ENCODE measurements at regions not wholly inside any gene's neighbourhood (a gene's known extent, or its start where the extent isn't known, plus 50 kb on each side); places are given as distances from the start of the nearest gene placed in this dataset.
"Not testable (repeated sequence)": the region's sequence is repeated elsewhere in the genome, so short reads cannot be mapped to it uniquely, and the experiment has no call there.

DNA sequence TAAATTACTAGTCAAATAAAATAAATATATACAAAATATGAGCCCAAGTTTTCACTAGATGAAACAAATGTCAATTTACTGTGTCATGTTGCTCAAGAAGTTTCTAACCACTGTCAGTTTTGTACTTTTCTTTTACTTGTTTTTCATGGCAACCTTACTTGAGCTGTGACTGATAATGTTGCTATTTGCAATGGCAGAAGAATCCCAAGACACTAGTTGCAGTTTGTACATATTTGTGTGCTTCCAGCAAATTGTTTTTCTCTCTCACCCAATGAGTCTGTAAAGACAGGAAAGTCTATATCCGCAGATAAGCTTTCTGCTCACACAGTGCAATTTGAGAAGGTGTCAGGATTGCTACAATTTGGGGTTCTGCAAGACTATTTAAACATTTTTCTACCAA lies 338.6 kb upstream of the PCSK5 start:
- no peak for DNase-seq

DNA sequence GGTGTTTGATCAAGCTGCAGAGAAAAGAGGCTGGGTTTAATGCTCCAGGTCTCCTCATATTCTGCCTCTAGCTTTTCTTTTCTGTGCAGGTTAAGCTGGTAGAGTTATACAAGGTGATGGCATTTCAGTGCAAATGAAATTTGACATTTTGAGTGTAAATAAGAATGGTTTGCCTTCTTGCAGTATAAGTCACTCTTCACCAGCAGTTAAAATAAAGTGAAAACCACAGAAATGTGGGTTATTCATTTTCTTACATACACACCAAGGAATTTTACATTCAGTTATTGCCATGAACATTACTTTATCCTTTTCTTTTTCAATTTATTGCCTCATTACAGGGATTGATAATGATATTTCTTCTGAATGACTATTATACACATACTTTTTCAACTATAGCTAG lies 337.5 kb upstream of the PCSK5 start:
- no peak for DNase-seq

DNA sequence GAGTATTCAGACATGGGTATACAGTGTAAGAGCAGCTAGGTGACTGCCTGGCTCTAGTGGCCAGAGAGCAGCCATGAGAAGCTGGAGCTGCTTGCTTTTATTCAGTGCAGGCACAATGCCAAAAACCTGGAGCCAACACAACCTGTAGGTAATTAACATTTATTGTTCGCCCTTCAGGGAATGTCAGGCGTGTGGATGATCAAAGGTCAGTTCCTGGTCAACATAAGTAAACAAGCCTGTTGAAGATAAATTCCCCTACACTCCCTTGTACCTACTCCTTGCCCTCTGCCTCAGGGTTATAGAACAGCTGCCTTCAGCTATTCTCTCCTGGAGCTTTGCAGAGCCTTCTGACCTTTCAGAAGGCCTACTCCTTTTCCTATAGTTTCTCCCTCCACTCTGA lies 323.7 kb upstream of the PCSK5 start:
- DNase-seq, result not testable (repeated sequence)

DNA sequence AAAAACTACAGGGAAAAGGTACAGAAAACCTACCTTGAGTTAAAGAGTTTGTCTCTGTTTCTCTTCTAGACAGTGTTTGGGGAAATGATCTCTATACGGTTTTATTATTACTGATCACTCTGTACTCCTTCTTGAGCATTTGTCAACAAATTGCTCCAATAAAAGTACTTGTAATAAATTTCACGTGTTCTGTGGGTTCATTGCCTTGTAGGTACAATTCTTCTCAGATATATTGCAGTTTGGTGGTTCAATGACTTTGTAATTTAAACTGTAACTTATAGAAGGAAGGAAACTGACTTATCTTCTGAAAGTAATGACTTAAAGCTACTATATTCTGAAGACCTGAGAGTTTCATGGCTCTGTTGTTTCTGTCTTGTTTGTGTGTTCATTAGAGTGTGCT lies 319.9 kb upstream of the PCSK5 start:
- DNase-seq, result no peak

DNA sequence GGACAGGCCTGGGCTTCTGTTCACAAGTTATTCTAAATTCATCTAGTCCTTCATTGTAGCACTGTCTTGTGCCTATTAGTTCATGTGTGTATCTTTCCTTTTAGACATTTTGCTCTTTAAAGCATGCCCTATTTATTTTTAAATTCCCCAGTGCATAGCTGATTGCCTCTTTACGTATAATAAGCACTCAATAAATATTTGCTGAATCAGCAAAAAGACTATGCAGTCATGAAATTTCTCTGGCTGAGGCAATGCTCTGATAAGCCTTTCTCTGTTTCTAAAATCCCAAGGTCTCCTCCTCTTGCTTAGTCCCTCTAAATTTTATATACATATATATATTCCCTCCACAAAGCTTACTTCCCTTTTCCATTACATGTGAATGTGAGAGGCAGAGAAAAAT lies 315.9 kb upstream of the PCSK5 start:
- DNase-seq, result no peak

DNA sequence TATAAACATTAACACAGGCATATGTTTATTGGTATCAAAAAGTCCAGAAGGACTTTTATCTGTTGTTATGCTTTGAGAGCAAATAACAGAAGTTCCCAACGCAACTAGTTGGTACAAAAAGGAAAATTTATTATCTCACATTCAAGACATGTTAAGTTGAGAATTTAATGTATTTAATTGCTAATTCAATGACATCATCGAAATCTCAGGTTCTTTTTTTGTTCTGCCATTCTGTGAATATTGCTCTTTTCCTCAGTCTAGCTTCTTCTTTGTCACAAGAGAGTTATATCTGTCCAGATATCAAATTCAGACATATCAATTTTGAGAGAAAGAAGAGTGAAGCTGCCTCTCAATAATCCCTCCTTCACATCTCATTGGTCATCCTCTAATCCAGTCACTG lies 307.6 kb upstream of the PCSK5 start:
- no peak for DNase-seq

DNA sequence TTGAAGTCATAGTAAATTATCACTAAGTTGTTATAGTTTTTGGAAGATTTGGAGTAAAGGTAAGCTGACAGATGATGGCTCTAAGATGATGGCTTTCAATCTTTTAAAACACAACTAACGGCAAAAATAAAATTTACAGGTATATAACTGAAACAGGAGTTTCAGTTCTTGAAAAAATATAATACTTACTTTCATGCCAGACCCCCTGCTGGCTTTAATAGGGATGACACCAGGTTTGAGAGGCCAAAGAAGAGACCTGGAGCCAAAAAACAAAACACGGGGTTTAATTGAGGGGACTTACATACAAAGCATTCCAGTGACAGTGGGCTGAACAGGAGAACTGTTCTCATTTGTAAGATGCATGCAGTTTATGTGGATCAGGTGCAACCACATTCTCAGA lies 301.7 kb upstream of the PCSK5 start:
- DNase-seq, result no peak

DNA sequence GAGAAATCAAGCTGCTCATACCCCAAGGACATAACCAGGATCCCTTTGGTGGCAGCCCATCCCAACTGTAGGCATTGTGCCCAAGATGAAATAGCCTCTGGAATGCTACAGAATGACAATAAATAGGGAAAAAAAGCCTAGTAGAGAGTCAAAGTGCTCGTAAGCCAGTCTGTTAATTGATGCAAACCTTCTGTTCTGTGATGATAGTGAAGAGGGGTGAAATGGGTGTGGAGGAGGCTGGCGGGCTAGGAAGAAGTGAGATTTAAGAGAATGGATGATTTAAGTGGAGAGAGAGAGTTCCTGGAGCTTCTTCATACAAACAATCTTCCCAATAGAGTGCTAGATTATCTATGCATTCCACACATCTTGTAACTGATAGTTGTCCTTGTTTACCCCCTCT lies 301.0 kb upstream of the PCSK5 start:
- no peak for DNase-seq

DNA sequence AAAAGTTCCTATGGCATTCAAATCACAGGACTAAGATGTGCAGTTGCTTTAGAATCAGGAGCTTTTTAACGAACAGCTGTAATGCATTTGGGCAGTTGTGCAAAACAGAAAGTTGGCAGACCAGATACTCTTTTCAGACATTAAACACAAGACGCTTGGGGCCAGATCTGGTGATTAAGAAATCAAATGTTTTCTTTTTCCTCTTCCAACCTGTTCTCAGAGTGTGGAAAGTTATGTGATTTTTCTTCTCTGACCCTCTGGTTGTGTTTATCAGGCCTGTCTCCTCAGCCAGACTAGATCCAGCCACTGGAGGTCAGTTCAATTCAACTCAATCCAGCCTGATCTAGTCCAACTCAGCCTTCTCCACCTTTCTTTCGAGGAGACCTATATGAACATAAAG lies 298.5 kb upstream of the PCSK5 start:
- DNase-seq, result no peak

DNA sequence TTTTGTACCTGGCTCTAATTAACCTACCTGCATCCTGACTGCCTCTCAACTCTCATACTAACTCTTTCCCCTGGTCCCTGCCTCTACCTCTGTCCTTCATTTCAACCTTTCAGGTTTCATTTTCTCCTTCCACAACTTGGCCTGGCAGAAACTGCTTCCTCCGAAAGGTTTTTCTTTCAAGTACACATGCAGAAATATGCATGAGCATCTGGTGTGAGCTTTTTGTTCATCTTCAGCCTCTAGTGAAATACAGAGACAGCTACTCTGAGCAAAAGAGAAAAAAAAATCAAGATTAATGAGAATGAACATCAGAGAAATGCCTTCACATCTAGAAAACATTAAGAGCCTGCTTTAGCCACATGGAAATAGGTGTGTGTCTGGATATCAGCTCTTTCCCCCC lies 297.9 kb upstream of the PCSK5 start:
- no peak for DNase-seq

DNA sequence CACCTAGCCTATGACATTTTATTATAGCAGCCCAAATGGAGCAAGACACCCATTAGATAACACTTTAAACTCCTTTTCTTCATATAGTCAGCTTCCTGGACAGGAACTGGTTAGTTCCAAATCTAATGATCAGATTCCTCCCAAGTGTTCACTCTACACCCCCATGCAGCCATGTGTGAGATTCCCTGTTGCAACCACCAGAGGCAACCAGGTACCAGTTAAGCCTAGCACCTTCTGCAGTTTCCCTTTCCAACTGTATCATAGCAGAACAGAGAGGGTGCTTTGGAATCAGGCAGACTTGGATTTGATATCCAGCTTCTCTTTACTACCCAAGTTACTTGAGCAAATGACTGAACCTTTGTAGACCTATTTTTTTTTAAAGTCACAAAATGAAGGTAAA lies 296.6 kb upstream of the PCSK5 start:
- no peak for DNase-seq

DNA sequence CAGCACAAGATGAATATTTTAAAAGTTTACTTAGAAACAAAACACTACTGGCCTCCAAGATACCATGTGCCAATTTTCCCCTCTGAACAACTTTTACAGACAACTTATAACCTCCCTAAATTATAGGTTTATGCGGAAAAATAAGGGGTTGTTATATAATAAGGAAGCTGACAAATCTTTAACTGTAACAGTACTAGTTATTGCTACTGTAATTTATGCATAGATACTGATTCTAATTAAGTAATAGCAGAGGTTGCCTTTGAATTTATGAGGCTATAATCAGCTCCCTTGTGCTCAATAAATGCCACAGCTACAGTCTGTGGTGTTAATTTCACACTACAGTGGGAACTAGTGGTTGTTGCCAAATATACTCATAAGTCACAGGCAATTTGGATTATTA lies 291.3 kb upstream of the PCSK5 start:
- no peak for DNase-seq

DNA sequence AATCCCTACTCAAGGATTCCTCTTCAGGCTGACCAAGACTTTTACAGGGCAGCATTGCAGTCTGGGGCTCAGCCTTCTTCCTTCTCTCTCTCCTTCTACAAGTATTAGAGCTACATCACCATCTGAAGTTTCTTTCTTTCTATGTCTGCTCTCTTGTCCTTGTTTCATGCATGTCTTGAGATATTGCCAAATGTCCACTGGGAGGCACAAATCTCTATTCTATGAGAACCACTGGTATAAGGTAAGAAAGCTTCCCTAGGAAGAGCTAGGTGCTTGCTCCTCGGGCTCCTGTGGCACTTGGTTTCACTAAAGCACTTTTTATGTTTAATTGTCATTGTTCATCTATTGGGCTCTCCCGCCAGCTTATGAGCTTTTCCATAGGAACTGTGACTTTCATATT lies 289.2 kb upstream of the PCSK5 start:
- no peak for DNase-seq

DNA sequence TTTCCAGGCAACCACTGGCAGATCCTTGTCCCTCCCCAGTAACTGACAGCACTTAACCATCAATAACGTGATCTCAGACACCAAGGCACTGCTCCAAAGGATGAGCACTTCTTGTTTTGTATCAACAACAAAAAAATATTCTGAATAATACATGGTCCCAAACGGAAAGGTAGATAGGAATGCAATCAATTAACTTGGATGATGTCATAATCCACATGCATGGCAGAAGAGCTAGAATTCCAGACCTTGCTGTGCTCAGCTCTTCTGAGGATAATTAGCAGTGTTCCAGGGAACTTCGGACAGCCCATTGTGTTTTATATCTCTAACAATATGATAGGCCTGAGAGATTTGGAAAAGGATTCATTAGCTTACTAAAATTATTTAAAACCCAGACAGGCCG lies 288.4 kb upstream of the PCSK5 start:
- DNase-seq, result no peak

DNA sequence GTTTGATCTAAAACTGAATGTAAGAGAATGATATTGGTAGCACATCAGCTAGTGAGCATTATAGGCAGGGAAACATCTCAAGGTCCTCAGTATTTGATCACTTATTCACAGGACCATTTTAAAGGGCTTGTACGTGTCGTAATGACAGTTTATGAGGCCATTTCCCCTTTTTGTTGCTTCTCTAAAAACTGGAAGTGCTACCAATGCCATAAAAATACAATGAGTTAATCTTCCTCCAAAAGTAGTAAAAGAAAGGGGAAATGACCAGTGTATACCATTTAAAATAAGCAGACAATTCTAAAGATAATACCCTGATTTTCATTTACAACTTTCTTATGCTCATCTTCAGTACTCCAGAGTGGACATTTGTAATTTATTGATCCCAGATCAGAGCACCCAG lies 285.8 kb upstream of the PCSK5 start:
- no peak for DNase-seq

DNA sequence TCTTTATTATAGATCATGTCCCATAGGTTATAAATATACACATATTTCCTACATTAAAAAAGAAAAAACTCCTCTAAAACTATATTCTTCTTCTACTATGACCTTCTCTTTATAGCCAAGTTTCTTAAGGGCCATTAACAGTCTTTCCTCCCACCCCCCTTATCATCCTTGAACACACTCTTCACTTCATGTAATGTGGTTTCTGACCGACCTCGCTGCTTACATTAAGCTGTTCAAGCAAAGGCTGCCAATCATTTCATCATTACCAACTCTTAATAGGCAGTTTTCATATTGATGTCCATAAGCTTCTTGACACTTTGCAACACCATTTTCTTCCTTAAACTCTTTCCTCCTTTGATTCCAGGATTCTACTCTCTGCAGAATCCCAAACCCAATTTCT lies 283.0 kb upstream of the PCSK5 start:
- no peak for DNase-seq

DNA sequence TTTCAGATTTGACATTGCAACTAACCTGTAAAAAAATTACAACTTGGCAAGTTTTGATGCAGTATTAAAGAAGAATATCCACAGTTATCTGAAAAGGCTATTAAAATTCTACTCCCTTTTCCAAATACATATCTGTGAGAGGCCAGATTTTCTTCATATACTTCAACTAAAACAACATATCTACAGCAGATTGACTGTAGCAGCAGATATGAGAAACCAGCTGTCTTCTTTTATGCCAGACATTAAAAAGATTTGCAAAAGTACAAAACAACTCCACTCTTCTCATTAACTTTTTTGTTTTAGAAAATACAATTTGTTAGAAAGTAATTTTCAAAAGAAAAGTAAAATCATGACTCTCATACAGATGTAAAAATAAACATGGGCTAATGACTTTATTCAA lies 281.1 kb upstream of the PCSK5 start:
- DNase-seq, result no peak

DNA sequence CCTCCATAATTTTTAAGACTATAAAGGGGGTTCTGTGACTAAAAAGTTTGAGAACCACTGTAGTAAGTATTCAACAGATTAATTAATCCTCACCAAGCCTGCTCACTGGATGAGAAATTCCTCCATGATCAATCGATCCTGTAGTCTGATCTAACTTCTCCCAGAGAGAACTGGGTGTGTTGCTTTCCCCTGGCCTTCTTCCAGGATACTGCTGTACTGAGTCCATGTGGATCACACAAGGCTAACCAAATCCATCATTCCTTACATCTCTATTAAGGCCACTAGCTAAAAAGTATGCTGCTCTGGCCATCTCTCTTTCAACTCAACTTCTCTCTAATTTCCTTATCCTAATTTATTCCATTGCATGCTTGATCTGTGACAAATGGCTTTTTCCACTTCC lies 280.2 kb upstream of the PCSK5 start:
- no peak for DNase-seq

DNA sequence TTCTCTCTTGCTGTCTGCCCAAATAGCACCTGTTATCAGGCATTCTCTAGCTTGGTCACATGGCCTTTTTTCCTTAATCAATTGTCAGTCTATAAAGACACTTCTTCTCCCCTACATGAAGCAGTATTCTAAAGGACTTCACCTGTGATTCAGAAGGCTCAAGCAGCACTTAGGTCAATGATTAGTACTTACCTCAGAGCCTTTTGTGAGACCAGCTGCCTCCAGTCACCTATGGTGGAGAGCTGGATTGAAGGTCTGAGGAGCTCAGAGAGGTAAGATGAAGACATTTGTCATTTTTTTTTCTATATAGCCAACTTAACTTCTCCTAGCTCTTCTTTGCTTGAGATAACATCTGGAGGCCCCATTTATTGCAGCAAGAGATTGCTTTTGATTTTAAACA lies 278.3 kb upstream of the PCSK5 start:
- DNase-seq, result no peak

DNA sequence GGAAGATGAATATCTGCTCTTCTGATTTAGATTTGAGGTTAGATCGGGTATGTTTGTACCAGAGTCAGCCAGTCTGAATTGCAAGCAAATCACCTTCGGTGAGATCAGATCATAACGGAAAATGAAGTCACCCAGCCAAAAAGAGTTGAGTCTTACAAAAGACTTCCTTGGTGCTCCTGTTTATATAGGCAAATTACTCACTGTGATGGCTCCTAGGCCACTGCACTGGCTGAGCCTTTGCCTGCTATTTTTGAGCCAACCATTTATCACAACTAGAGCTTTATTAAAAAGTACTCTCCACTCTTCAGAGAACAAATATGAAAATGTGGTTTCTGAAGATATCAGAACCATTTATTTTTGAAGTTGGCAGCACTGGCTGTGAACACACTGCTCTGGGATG lies 277.7 kb upstream of the PCSK5 start:
- no peak for DNase-seq

DNA sequence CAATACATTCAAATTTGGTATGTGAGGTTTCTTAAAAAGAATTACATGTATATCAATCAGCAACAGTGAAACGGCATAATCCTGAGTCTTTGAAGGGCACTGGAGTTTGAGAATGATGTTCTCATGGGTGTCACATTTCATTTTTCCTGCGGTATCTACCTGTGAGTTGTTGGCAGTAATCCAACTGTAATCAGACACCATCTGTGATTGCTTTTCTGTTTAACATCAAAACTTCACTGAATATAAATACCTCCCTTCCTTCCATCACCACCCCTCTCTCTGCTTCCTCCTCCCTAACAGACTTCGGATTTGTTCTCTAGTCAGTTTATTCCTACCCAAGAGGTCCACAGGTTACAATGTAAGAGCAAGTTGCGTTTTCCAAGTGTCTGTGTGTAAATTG lies 275.2 kb upstream of the PCSK5 start:
- no peak for DNase-seq

DNA sequence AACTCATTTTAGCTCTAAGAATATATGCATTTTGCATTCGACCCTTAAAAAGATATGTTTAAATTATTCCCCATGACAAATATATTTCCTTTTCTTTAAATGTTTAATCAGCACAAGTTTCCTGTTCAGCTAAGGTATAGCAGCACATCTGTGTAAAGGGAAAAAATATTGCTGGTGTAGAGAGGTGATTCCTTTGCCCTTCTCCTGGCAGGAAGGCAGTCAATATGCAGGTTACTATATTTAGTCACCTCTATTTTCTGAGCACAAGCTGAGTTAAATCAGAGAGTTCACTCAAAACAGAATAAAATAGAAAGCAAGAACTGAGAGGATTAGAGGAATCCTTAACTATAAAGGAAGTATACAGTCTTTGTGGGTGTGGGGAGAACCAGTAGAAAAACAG lies 274.4 kb upstream of the PCSK5 start:
- DNase-seq, result no peak

DNA sequence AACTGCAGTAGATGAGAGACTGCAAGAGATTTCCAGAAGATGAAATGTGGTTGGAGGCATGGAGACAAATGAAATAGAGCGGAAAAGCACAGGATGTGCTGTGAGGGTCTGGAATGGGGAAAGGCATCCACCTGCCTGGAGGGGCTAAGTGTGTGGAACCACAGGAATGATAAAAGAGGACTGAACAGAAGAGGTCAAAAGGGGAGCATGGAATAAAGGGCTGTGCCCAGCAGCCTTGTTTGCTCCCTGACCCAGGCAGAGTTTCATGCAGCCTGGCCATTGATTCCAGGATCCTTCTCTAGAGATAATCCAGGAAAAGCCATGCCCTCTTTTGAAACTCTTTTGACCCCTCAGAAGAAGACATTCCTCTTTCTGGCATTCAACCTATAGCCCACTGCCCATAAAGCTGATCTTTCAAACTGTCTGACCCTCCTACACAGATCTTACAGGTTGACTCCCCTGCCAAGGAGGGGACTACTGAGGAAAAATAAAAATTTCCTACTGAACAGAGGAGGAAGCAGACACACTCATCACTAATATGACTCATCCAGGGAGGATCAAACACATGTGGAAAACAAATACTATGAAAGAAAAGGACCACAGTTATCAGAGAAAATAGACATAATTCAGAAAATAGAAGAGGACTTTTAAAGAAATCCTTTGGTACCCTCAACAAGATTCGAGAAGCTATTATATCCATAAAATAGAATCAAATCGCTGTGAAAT lies 273.5 kb upstream of the PCSK5 start:
- no peak for DNase-seq

DNA sequence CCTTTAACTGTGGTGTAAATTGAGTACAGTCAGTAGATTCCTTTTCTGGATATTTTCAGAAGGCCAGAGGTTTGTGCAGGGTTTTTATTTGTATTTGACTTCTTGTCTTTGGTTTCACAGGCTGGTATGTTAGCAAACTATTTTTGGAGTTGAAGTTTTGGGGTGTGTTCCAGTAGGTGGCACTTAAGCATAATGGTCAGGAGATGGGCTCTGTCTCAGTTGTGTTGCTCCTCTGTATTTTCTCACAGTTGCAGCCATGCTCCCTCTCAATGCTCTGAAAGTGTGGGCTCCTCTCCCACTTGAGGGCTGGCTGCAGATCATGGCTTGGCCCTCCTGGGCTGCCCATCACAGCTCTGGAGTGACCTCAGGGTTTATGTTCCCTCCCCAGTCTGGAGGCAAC lies 267.0 kb upstream of the PCSK5 start:
- no peak for DNase-seq

DNA sequence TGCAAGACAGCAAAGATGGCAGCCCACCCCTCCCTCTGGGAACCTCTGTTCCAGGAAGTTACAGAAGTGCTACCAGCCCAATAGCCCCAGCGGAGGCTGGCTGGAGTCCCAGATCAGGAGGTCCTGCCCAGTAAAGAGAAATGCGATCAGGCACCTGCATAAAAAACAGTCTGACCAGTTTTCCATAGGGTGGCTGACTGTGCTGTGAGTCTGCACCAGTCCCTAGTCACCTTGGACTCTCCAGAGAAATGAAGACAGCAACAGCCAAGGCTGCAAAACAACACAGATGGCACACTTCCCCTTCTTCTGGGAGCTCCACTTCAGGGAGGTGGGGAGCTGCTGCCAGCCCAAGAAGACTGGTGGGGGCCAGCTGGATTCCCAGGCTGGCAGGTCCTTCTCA lies 265.5 kb upstream of the PCSK5 start:
- no peak for DNase-seq

DNA sequence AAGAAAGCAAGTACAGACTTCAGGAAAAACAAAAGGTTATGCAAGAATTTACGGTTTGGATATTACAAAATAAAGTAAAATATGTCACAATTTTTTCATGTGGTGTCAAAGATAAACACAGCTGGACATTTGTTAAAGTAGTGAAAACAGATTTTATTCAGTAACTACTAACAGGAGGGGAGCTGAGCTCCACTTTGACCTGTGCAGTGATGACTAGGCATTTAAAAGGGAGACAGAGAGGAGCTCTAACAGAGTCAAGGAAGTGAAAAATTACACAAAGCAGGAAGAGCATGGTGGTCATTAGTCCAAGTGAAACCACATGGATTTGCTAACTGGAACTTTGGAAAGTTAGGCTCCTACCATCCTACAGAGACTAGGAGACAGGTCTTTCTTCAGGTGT lies 263.6 kb upstream of the PCSK5 start:
- no peak for DNase-seq

Measured in CD4-positive, alpha-beta T cell treated with Interleukin-12 subunit alpha and Interleukin-12 subunit beta, for 1 hour (primary cell).